HepG2 (cell line): ENCODE measurements at regions not wholly inside any gene's neighbourhood (a gene's known extent, or its start where the extent isn't known, plus 50 kb on each side); places are given as distances from the start of the nearest gene placed in this dataset.

ENCODE experiments used
- ATAC-seq: fragments of 200-7000 bp; cut with Tn5 transposase; 3 replicates; pipeline ENCODE4 v1.9.1; 2020; ENCODE audit warnings: mild to moderate bottlenecking, moderate library complexity
- BruUV-seq: library from RNA; stranded (reverse); fragments of 400-500 nt; replicated peaks from 2 replicates; lab custom pipeline; 2021; lab: Mats Ljungman, UMichigan
- CTCF ChIA-PET: fragments of 300-600 bp; formaldehyde crosslinking; extraction: SDS; loops from one replicate; lab custom pipeline; 2021; ENCODE audit warnings: low total read pairs, inconsistent platforms, low intra/inter-chr PET ratio; lab: Yijun Ruan, JAX
- POLR2A ChIA-PET: fragments of 350-600 bp; sonication (Branson Sonifier 250); formaldehyde crosslinking; loops from one replicate; lab custom pipeline; 2020; ENCODE audit warnings: antibody characterized with exemption, inconsistent platforms; lab: Yijun Ruan, JAX
- DNase-seq: peaks from one replicate; pipeline ENCODE4 v3.0.0-alpha.2; 2015; ENCODE audit warnings: low spot score
- FAIRE-seq: peaks from 3 replicates; lab custom pipeline; 2011; peaks lifted over from hg19 to GRCh38; lab: Jason Lieb, UNC
- H2AFZ ChIP-seq: one replicate; pipeline ENCODE4 v1.6.1; 2011; ENCODE audit warnings: low read length, inconsistent platforms
- H3K27ac ChIP-seq: fragments of 300-600 bp; 3 replicates; pipeline ENCODE4 v1.8.0; 2011; ENCODE audit warnings: mixed run types, mild to moderate bottlenecking, mixed read lengths, low read length, inconsistent platforms; ENCODE audit not compliant: insufficient read depth; ENCODE audit errors: extremely low read length
- H3K27me3 ChIP-seq, 2 experiments: fragments of 200-600 bp in 1 of 2; 2 replicates in 1 of 2; 3 replicates in 1 of 2; pipeline versions ENCODE4 v1.6.0 to v1.8.0; 2011; ENCODE audit warnings: low read length in 2 of 2, mild to moderate bottlenecking in 2 of 2, moderate library complexity in 2 of 2, inconsistent platforms in 1 of 2; ENCODE audit not compliant: insufficient read depth in 2 of 2, control insufficient read depth in 1 of 2
- H3K36me3 ChIP-seq, 2 experiments: fragments of 200-600 bp in 1 of 2; replicated peaks in 1 of 2; 2 replicates in 1 of 2; 3 replicates in 1 of 2; pipeline versions ENCODE4 v1.5.1 to v1.8.0; 2011; ENCODE audit warnings: low read length in 2 of 2, inconsistent platforms in 1 of 2; ENCODE audit not compliant: insufficient read depth in 2 of 2, control insufficient read depth in 1 of 2
- H3K4me1 ChIP-seq: 2 replicates; pipeline ENCODE4 v1.5.1; 2012; ENCODE audit warnings: low read length, inconsistent platforms; ENCODE audit not compliant: insufficient read depth
- H3K4me2 ChIP-seq: 2 replicates; pipeline ENCODE4 v1.6.0; 2011; ENCODE audit warnings: low read depth, low read length, inconsistent platforms
- H3K4me3 ChIP-seq, 3 experiments: fragments of 200-600 bp in 1 of 3; sonication (generic), shearing (Covaris generic) in 1 of 3; replicated peaks in 1 of 3; 2 replicates each; pipeline ENCODE4 v1.5.1; 2011 to 2016; ENCODE audit warnings: low read length in 3 of 3, inconsistent platforms in 2 of 3, low read depth in 2 of 3, mild to moderate bottlenecking in 2 of 3, control low read depth in 1 of 3, mixed read lengths in 1 of 3; ENCODE audit not compliant: insufficient read depth in 1 of 3
- H3K79me2 ChIP-seq: one replicate; pipeline ENCODE4 v1.6.1; 2011; ENCODE audit warnings: low read length, inconsistent platforms; ENCODE audit not compliant: insufficient read depth
- H3K9ac ChIP-seq: 2 replicates; pipeline ENCODE4 v1.6.0; 2011; ENCODE audit warnings: mild to moderate bottlenecking, low read depth, low read length, inconsistent platforms; ENCODE audit not compliant: insufficient read depth
- H3K9me3 ChIP-seq: 2 replicates; pipeline ENCODE4 v1.5.1; 2012; ENCODE audit warnings: mild to moderate bottlenecking, low read length
- H4K20me1 ChIP-seq: 2 replicates; pipeline ENCODE4 v1.6.0; 2011; ENCODE audit warnings: inconsistent platforms, mild to moderate bottlenecking, low read length, moderate library complexity; ENCODE audit not compliant: insufficient read depth
- HNF4A ChIP-seq: sonication (generic); formaldehyde crosslinking; IDR thresholded peaks from 2 replicates; pipeline ENCODE4 v1.4.0; 2020; ENCODE audit warnings: missing genetic modification reagents
- THYN1 ChIP-seq: sonication (generic); formaldehyde crosslinking; IDR thresholded peaks from 2 replicates; pipeline ENCODE4 v1.8.1; 2023; ENCODE audit warnings: low read depth, mild to moderate bottlenecking, moderate library complexity, missing genetic modification reagents, borderline replicate concordance
- YY1 ChIP-seq: IDR thresholded peaks from 2 replicates; pipeline ENCODE4 v1.6.1; 2011; ENCODE audit warnings: low read length, low read depth, moderate library complexity, mild to moderate bottlenecking; ENCODE audit not compliant: insufficient read depth, insufficient replicate concordance
- ZNF75D ChIP-seq: sonication (generic); formaldehyde crosslinking; IDR thresholded peaks from 2 replicates; pipeline ENCODE4 v1.8.1; 2023; ENCODE audit warnings: missing genetic modification reagents, mild to moderate bottlenecking, borderline replicate concordance
- WGBS: methylation state at CpG from one replicate; pipeline ENCODE4 v1.1.6; 2017; ENCODE audit warnings: low lambda C conversion rate; 5-methylcytosine and 5-hydroxymethylcytosine counted together
- in situ Hi-C: cut with HindIII; loops from 2 replicates; pipeline ENCODE4 v1.10.0; 2017; ENCODE audit warnings: low pct_unique_long_range_greater_than_20kb; ENCODE audit not compliant: extremely low pct_ligation_motif_present
- intact Hi-C: fragments of 100-400 bp; cut with micrococcal nuclease; formaldehyde crosslinking; loops from one replicate; pipeline ENCODE4 v1.10.0; 2022; ENCODE audit not compliant: unreplicated experiment
- TF ChIP-seq, protein P1 (sequence below): sonication (generic); formaldehyde crosslinking; IDR thresholded peaks from 2 replicates; pipeline ENCODE4 v1.4.0; 2020; ENCODE audit warnings: missing genetic modification reagents
- TF ChIP-seq, protein P2 (sequence below): sonication (generic); formaldehyde crosslinking; IDR thresholded peaks from 2 replicates; pipeline ENCODE4 v1.4.0; 2020; ENCODE audit warnings: missing genetic modification reagents

DNA sequence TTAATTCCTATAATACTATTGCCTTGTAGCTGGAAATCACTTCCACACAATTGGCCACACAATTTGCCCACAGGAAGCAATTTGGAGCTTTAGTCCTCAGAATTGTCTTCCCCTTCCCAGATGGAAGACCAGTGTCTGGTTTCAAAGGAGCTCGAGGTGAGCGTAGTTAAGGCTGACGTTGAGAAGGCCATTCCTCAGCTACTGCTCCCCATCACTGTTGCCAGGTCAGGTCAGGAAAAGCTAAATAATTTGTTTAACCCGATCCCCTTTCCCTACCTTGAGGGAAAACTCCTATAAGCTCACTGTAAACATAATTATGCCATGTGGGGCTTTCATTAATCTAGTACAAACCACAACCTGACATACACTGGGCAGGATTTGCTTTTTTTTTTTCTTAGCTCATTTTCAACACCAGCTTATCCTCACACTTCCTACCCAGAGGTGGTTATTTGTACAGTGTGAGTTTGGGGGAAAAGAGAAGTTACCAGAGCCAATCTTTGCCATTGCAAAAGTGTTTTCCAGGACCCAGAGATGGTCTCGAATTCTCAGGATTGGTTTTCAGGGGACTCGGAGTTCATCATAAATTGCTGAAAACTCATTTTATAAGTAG, 242.7 kb downstream of the CLIC5 start:
- intact Hi-C loops = no loop called here
- FAIRE-seq = no peak
- ChIA-PET CTCF (no interaction called here), POLR2A (no interaction called here)
- no peak for DNase-seq
- Histone ChIP-seq H3K36me3 (no peaks in the 10 kb centered on the region), H3K79me2 (no peaks in the 10 kb centered on the region), H3K4me1 (no peaks in the 10 kb centered on the region), H3K27ac (no peak overlapping the region), H3K4me3 (no peak overlapping the region), H3K9me3 (no peaks in the 10 kb centered on the region), H2AFZ (no peak overlapping the region), H3K27me3 (no peaks in the 10 kb centered on the region; a peak in 1 of 5 replicates), H3K9ac (no peak overlapping the region), H3K4me2 (no peak overlapping the region), H4K20me1 (no peaks in the 10 kb centered on the region)
- no peak for ATAC-seq
- no TSS peak for BruUV-seq
- 18% methylated on average over 6 of the region's 6 CpGs for WGBS
- in situ Hi-C loops = no loop called here
- TF ChIP-seq THYN1 (CRISPR knock-in tag) = no peak
- TF ChIP-seq, protein P1, sequence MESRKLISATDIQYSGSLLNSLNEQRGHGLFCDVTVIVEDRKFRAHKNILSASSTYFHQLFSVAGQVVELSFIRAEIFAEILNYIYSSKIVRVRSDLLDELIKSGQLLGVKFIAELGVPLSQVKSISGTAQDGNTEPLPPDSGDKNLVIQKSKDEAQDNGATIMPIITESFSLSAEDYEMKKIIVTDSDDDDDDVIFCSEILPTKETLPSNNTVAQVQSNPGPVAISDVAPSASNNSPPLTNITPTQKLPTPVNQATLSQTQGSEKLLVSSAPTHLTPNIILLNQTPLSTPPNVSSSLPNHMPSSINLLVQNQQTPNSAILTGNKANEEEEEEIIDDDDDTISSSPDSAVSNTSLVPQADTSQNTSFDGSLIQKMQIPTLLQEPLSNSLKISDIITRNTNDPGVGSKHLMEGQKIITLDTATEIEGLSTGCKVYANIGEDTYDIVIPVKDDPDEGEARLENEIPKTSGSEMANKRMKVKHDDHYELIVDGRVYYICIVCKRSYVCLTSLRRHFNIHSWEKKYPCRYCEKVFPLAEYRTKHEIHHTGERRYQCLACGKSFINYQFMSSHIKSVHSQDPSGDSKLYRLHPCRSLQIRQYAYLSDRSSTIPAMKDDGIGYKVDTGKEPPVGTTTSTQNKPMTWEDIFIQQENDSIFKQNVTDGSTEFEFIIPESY (CRISPR knock-in tag) = no peak
- no peak for TF ChIP-seq HNF4A (CRISPR knock-in tag)
- TF ChIP-seq, protein P2, sequence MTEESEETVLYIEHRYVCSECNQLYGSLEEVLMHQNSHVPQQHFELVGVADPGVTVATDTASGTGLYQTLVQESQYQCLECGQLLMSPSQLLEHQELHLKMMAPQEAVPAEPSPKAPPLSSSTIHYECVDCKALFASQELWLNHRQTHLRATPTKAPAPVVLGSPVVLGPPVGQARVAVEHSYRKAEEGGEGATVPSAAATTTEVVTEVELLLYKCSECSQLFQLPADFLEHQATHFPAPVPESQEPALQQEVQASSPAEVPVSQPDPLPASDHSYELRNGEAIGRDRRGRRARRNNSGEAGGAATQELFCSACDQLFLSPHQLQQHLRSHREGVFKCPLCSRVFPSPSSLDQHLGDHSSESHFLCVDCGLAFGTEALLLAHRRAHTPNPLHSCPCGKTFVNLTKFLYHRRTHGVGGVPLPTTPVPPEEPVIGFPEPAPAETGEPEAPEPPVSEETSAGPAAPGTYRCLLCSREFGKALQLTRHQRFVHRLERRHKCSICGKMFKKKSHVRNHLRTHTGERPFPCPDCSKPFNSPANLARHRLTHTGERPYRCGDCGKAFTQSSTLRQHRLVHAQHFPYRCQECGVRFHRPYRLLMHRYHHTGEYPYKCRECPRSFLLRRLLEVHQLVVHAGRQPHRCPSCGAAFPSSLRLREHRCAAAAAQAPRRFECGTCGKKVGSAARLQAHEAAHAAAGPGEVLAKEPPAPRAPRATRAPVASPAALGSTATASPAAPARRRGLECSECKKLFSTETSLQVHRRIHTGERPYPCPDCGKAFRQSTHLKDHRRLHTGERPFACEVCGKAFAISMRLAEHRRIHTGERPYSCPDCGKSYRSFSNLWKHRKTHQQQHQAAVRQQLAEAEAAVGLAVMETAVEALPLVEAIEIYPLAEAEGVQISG (CRISPR knock-in tag) = no peak
- TF ChIP-seq YY1 = no peak
- TF ChIP-seq ZNF75D (CRISPR knock-in tag) = no peak
